ENCODE measurements at regions not wholly inside any gene's neighbourhood (a gene's known extent, or its start where the extent isn't known, plus 50 kb on each side); places are given as distances from the start of the nearest gene placed in this dataset.

GRCh38 chr6:50451826-50452400 lies 261.4 kb upstream of the TFAP2D start:
- TF ChIP-seq CTCF (conservative IDR thresholded peaks at IDR 0.05; ENCODE audit: low read length), result no peak
- TF ChIP-seq EZH2phosphoT487 (IDR thresholded peaks at IDR 0.05; ENCODE audit: borderline replicate concordance), result no peak

All from Loucy (cell line).